CD4-positive, alpha-beta T cell treated with Interleukin-21 for 1 hour (primary cell): ENCODE measurements at regions not wholly inside any gene's neighbourhood (a gene's known extent, or its start where the extent isn't known, plus 50 kb on each side); places are given as distances from the start of the nearest gene placed in this dataset.
A peak's percentile ranks its signal among the peaks of the same experiment; 100 is the strongest.

Source experiments
- DNase-seq: peaks from one replicate; pipeline ENCODE4 v3.0.0-alpha.2; 2020

DNA sequence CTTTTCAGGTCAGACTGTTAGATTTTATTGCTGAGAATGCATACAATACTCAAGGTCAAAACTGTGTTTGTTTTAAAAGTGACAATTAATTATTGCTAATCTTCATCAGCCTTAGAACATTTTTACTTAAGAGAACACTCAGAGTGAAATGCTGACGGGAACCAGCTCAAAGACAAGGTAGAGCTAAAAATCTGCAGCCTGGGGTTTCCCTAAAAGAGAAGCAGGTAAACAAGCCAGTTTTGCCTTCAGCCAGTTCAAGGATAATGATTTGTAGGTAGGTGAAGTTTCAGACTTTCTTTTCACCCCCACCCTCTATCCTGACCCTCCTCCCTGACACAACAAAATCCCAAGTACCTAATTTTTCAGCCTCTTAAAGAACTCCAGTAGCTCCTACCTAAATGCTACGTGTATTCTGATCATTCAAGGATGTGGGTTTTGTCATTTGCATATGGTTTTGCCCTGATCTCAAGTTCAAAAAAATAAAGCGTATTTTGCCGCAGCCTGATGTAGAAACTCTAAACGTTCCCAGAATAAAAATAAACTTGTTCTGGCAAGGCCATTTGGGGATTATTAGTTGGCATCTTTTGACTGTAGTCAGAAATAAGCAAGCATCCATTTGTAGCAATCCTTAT, 407.2 kb downstream of the EFNA5 start:
- DNase-seq = peak; percentile 52

DNA sequence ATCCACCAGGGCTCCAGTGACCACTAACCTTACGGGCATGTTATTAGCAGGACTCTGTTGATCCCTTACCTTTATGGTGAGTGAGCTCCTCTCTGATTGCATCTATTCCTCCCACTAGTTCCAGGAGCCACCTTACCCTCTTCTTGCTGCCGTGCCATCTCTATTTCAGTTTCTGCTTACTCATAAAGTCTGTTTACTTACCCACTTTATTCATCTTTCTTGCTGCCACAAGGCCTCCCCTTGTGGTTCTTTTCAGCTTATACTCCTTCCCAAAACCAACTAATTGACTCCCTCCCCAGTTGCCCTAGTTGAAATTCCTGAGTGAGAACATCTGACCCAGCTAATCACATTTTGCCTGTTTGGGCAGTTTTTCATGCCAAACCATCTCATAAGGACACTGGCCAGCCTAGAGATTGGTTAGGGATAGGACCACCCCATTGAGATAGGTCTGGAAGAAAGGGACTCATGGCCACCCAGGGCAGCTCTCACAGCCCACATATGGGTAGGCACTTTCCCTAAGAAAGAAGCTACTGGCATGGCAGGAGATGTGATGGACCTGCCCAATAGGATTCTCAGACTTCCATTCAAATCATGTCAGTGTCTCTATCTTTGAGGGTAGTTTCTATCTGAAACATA, 412.7 kb downstream of the EFNA5 start:
- no peak for DNase-seq

DNA sequence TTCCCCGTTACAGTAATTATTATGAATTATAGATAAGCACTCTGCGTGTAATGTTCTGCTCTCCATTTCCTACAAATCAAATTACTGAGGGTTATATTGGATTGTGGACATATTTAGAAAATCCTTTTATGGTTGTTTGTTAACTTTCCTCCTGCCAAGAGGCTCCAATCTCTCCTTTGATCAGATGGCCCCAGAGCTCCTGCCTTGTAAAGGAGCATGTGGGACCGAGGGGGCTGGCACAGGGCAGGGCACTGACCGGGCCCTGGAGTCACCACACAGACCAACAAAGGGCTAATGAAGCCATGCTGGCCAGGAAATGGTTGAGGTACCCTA, 415.9 kb downstream of the EFNA5 start:
- no peak for DNase-seq

DNA sequence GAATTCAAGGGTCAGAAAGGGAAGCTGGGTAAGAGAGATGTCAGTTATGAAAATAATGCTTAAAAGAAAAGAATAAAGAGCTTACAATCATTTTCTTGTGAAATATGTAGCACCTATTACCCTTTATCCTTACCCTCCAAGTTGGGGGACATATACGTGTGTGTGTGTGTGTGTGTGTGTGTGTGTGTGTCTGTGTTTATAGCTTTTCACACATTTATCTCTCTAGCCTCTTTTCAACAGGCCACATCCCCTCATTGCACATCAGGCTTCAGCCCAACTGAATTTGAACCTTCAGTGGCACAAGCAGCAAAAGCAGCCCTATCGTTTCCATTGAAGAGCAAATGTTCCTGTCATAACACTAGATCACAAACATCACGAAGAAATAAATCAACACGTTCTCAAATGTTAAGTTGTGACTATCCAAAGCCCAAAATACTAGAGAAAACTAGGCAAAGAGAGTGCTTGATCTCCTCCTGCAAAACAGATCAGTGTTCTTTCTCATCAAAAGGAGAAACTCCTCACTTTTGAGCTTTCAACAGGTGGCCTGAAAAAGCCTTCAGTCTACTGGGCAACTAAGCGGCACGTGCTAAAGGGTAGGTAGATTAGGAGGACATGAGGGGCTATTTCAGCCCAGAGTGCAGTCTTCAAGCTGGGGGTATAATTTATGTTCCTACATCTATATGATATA, 416.4 kb downstream of the EFNA5 start:
- DNase-seq = peak; percentile 15

DNA sequence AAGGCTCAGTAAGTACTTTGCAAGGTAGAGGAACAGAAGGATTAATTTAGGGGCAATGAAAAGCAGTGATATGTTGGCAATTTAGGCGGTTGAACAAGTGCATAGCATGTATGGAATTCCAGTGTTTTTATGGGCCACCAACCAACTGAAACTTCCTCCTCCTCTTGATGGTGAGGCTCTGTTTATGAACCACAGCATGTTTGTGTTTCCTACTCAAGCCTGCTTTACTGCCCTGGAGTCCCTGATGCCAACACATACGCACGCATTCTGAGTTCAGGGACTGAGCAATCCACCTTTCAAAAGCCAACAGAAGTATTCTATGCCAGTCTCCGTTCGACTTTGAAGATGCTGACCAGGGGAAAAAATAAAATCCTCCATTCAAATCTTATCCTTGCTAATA, 417.5 kb downstream of the EFNA5 start:
- no peak for DNase-seq

DNA sequence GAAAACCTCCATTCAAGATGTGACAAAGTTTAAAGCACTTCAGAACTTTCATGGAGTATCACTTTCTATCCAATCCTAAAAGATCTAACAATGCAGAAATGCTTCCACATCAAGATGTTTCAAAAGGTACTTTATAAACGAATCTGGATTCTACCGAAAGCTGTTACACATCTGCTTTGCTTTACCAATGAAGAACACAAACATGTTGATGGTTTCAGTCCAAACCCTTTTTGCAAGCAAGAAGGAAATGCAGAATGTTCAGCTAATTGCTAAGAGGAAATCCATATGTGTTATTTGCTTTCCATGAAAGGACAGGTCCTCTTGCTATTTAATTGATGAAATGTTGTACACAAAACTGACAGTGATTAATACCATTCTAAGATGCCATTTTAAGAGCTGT, 419.6 kb downstream of the EFNA5 start:
- no peak for DNase-seq

DNA sequence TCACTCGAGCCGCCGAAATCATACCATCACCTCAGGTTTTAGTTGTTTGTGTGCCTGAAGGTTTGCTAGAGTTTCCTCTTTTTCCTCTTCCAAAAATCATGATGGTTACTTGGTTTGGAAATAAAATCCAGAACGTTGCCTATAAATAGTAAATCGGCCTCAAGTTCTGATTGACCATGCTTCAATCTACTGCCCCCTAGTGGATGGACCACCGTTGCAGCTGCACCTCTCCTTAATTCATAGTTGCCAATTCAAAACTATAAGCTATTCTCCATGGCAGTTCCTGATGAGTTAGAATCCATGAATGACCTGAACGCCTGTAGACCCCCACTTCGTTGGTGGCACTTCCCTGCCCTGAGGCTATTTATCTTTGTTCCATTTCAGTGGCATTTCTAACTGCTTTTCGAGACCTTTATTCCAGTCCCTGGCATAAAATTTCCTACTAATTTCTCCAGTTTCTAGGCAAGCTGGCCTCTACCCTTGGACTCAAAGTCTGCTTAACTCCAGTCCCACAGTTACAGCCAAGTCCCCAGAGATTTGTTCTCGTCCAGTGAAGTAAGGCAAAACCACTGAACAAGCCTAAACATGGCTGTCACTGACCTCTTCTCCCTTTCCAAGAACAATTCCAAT, 422.6 kb downstream of the EFNA5 start:
- peak; percentile 42 for DNase-seq

DNA sequence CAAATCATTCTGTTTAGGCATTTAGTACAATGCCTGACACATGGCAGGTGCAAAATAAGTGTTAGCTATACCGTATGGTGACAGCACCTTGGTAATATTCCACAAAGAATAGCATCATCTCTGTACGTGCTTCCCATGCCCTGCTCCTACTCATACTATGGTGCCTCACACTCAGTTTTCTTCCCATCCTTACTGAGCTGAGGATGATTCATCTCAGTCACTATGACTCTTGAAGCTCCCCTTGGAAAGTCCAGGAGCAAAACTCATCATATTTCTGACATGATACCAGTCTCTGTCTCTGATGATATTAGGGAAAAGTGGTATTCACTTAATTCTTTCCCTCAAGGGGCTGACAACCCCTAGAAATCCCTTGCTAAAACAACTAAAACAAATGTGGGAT, 423.3 kb downstream of the EFNA5 start:
- no peak for DNase-seq

DNA sequence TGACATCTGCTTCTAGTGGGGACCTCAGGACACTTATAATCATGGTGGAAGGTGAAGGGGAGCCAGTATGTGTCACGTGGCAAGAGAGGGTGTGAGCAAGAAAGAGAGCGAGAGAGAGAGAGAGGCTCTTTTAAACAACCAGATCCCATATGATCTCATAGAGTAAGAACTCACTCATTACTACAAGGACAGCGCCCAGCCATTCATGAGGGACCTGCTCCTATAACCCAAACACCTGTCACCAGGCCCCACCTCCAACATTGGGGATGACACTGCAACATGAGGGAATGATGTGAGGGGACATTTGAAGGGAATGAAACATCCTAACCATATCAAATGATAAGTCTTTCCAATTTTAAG, 427.5 kb downstream of the EFNA5 start:
- DNase-seq = no peak

DNA sequence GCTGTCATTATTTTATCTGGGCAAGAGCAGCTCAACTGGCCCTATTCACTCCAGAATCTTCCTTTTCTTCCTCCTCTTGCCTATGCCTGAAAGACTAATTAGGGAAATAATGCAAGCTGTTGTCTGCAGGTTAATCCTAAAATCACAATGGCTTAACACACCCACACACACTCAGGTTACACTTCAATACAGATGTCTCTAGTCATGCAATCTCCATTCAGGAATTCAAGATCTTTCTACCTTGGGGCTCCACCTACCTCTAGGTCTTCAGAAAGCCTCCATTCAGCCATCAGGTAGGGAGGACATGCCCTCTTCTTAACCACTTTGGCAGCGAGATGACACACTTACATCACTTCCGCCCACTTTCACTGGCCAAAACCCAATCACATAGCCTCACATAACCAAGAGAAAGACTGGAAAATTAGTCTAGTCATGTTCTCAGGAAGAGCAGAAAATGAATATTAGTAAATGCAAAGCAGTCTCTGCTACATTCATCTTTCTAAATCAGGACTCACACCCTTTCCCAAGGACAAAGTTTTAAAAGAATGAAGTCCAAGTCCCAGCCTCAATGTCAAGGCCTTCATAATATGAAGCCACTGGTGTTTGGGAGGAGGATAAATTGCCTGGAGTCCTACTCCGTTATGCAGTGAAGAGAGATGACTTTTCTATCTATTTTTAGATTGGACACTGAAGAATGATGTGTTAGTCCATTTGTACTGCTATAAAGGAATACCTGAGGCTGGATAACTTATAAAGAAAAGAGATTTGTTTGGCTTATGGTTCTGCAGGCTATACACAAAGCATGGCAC, 428.1 kb downstream of the EFNA5 start:
- no peak for DNase-seq

DNA sequence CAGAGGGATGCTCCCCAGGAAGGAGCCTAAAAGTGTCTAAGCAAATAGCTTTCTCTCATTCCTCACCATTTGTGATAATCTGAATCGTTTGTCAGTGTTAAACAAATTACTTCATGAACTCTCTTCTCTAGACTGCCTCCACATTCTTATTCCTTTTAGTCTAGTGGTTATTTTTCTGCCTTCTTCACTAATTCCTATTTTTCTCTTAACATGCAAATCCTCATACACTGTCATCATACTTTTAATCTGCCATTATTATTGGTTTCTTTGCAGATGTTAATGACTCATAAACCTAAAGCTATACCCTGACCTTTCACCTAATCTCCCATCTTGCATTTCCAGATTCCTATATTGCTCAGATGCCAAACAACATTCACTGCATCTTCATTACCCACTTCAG, 428.9 kb downstream of the EFNA5 start:
- no peak for DNase-seq

DNA sequence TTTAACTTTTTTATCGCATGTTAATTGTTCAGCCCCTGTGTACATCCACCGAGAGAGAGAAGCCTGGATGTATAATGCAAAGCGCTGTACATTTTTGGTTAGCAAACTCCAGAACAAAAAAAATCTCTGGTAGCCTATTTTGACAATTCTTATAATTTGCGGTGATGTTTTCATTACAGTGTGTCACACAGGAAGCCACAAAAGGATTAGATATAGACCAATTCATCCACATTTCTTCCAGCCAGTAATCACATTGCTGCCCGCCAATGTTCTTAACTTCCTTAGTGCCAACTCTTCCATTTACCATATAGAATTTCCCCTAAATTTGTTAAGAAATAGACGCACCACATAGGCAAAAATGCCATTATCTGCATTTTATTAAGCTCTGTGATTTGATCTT, 435.6 kb downstream of the EFNA5 start:
- peak; percentile 4 for DNase-seq

DNA sequence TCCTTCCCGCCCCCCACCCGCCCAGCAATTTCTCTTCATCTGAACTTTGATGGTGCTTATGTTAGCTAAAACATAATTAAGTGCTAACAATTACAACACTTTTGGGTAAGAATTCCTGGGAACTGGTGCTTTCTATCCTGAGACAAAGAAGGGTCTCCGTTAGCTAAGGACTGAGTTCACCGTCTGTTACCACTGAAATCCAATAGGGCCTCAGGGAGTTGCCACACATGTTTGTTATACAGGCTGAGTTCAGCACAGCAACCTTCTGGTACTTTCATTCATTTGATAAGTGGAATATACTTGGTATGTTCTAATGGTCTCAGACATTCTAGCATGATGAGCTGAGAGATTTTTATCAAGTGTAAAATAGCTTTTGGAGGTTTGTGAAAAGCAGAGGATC, 437.9 kb downstream of the EFNA5 start:
- DNase-seq = no peak

DNA sequence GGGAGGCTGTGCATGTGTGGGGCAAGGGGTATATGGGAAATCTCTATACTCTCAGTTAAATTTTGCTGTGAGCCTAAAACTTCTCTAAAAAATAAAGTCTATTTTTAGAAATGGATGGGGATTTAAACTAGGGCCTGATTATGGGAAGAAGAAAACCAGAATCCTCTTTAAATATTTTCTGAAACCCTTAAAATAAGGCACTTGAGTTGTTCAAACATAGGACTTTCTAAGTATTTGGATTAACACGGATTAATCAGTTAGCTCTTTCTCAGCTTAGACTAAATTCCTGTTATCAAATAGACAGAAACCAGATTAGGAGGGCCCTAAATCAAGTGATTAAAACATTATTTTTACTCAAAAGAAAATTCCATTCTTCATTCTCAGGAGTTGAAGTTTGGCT, 438.4 kb downstream of the EFNA5 start:
- DNase-seq = no peak

DNA sequence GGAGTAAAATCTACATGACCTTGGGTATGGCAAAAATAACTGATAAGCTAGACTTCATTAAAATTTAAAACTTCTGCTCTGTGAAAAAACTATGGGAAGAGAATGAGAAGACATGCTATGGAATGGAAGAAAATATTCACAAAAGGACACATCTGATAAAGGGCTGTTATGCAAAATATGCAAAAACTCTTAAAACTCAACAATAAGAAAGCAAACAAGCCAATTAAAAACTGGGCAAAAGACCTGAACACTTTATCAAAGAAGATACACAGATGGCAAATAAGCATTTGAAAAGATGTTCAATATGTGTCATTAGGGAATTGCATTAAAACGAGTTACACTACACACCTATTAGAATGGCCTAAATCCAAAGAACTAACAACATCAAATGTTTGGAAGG, 439.5 kb downstream of the EFNA5 start:
- DNase-seq = no peak

DNA sequence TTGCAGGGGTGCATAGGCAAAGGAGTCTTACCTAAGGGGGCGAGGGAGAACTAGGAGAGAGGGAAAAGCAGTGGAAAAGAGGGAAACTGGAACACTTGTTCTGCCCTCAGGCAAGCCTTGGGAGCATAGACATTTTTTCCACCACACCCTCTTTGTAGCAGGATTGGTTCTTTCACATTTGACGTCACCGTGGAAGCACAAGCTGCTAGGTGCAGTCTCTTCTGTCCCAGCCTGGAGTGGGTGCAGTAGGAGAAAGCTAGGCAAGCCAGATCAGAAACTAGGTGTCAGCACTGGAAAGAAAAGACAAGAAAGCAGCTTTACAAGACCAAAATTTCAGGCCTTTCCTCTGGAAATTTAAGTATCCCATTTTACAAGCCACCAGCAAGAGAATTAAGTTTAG, 440.4 kb downstream of the EFNA5 start:
- no peak for DNase-seq

DNA sequence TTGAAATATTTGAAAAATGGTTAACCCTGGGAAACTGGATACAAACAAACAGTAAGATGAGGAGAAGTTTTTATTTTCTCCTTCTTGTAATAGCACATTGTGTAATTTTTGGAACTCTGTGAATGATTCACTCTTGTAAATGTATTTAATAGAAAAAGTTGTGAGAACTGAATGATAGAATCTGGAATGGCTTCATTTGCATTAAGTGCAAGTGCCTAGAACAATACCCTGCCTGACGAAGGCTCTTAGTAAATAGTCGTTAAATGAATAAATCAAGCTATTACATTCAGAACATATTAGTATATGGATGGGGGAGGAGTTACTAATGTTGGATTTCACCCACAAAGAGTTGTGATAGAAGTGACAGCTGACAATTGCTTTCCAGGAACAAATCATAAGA, 442.5 kb downstream of the EFNA5 start:
- DNase-seq = no peak

DNA sequence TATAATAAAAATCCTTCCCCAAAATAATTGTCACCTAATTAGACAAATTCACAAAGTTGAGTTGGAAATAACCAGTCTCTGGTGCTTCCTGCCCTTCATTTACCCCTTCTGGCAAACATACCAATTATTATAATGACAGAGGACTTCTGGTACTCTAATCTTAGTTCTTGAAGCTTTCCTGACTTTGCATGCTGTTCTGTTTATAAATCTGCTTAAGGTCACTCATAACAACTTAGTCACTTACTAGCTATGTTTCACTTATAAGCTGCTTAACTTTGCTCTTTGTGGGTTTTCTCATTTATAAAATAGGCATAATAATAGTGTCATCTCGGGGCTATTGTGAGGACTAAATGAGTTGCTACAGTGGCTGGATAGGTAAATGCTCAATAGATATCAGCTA, 446.5 kb downstream of the EFNA5 start:
- no peak for DNase-seq

DNA sequence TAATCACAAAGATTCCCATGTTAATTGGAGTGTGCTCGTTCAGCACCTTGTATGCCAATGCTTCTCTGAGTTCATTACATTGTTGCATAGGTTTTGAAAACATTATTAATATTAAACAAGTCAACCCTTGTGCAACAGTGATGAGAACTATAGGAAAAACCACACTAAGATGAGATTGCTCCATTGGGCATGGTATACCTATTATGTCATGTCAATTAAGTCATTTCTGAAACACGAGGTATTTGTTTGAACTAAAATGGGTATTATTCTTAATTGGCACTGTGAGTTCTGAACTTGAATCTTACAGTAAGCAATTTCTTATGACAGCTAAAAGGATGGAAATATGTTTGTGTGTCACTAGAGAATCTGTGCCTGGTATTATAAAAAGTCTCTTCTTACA, 447.7 kb downstream of the EFNA5 start:
- no peak for DNase-seq

DNA sequence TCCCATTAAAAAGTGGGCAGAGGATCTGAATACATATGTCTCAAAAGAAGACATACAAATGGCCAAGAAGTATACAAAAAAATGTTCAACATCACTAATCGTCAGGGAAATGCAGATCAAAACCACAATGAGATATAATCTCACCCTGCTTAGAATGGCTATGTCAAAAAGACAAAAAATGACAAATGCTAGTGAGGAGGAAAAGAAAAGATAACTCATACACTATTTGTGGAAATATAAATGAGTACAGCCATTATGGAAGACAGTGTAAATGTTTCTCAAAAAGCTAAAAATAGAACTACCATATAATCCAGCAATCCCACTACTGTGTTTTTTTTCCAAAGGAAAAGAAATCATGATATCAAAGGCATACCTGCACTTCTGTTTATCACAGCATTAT, 450.7 kb downstream of the EFNA5 start:
- DNase-seq = no peak

DNA sequence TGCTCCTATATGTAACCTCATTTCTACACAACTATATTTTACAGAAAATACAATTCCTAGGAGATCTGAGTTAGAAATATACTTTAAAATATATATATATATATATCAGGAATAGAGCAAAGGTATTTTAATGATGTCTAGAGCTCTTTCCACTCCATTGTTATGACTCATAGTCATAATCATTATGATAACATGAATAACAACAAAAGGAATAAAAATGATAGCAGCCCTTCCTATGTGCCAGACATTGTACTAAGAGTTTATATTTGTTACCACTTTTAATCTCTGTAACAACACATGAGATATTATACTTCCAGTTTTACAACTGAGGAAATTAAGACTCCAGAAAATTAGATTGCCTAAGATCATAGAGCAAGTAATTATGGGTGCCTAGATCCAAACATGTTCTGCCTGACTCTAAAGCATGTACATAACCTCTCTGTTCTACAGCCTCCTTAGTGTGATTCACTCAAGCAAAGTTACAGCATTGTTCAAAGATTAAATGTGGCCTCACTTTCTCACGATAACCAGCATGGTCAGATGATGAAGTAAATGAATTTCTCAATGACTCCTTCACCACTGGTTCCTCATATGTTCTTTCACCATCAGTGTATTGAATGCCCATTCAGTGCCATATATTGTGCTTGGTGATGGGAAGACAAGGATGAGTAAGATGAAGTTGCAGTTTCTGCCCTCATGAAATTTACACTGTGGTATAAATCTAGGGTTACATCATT, 452.1 kb downstream of the EFNA5 start:
- no peak for DNase-seq

DNA sequence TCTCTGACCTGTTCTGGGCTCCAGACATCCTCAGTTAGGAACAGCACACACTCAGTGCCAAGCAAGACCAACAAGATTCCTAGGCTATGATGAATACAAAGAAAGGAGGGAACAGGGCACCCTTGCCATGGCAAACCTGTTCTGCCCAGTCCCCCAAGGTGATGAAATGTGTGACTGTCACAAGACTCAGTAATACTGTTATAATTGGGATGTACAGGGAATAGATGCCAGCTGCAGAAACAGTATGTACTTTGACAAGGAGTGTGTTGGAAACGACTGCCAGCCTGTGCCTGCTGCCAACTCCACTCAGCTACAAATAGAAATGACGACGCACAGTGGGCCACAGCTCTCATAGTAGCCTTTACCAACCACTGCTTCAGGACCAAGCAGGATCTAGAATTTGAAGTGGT, 453.0 kb downstream of the EFNA5 start:
- no peak for DNase-seq

DNA sequence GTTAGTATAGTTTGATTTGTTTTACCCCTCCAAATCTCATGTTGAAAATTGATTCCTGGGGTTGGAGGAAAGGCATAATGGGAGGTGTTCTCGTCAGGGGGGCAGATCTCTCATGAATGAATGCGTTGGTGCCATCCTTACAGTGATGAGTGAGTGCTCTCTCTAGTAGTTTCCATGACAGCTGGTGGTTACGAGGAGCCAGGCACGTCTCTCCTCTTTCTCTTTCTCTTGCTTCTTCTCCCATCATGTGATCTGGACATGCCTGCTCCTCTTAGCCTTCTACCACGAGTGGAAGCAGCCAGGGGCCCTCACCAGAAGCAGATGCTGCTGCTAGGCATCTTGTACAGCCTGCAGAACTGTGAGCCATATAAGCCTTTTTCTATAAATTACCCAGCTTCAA, 454.1 kb downstream of the EFNA5 start:
- no peak for DNase-seq
